HCT116 (cell line): ENCODE measurements at regions not wholly inside any gene's neighbourhood (a gene's known extent, or its start where the extent isn't known, plus 50 kb on each side); places are given as distances from the start of the nearest gene placed in this dataset.

Experiments used
- ATAC-seq: fragments of 200-7000 bp; cut with Tn5 transposase; 2 replicates; pipeline ENCODE4 v1.9.1; 2020; ENCODE audit warnings: mild to moderate bottlenecking, moderate library complexity
- BruUV-seq: library from RNA; stranded (reverse); fragments of 400-500 nt; replicated peaks from 2 replicates; lab custom pipeline; 2021; lab: Mats Ljungman, UMichigan
- CTCF ChIA-PET: fragments of 300-600 bp; sonication (Branson Sonifier 250); formaldehyde crosslinking; loops from one replicate; lab custom pipeline; 2021; ENCODE audit warnings: antibody characterized with exemption; lab: Charles Lee
- POLR2A ChIA-PET: fragments of 300-600, 350-600 bp; sonication (Branson Sonifier 250); formaldehyde crosslinking; loops from one replicate; lab custom pipeline; 2021; ENCODE audit warnings: antibody characterized with exemption; lab: Charles Lee
- RAD21 ChIA-PET, 2 experiments: fragments of 300-600 bp; sonication (Branson Sonifier 250); formaldehyde crosslinking; loops; one replicate each; lab custom pipeline; 2023; ENCODE audit warnings: low total read pairs in 2 of 2; ENCODE audit not compliant: uncharacterized antibody in 2 of 2, unreplicated experiment in 2 of 2, low non-redundant PET in 1 of 2; lab: Charles Lee
- DNase-seq: peaks from one replicate; pipeline ENCODE4 v3.0.0-alpha.2; 2010; ENCODE audit warnings: low read depth, low spot score
- H2AFZ ChIP-seq: fragments of 200-600 bp; shearing (Covaris generic), sonication (generic); 2 replicates; pipeline ENCODE4 v1.6.1; 2017; ENCODE audit warnings: low read depth, mixed run types, mixed read lengths, antibody characterized with exemption, low read length; ENCODE audit not compliant: poor library complexity, severe bottlenecking
- H3K27ac ChIP-seq: 2 replicates; pipeline ENCODE4 v1.5.1; 2012; ENCODE audit warnings: low read depth, low read length
- H3K27me3 ChIP-seq: fragments of 200-600 bp; sonication (generic); 2 replicates; pipeline ENCODE4 v1.6.1; 2016; ENCODE audit warnings: mixed run types, low read length, mixed read lengths; ENCODE audit not compliant: insufficient read depth
- H3K36me3 ChIP-seq, 2 experiments: fragments of 200-500 bp in 1 of 2; fragments of 200-600 bp in 1 of 2; sonication (Bioruptor generic) in 1 of 2; sonication (generic) in 1 of 2; 2 replicates each; pipeline versions ENCODE4 v1.5.1 to v1.6.1; 2014 to 2016; ENCODE audit warnings: low read length in 2 of 2, inconsistent platforms in 1 of 2, mixed read lengths in 1 of 2, mixed run types in 1 of 2; ENCODE audit not compliant: insufficient read depth in 2 of 2, control insufficient read depth in 1 of 2
- H3K4me1 ChIP-seq, 2 experiments: fragments of 200-600 bp in 1 of 2; sonication (generic) in 1 of 2; 2 replicates each; pipeline versions ENCODE4 v1.5.1 to v1.6.1; 2012 to 2017; ENCODE audit warnings: low read length in 2 of 2, inconsistent platforms in 1 of 2, mild to moderate bottlenecking in 1 of 2, mixed read lengths in 1 of 2, mixed run types in 1 of 2, moderate library complexity in 1 of 2; ENCODE audit not compliant: insufficient read depth in 2 of 2, control insufficient read depth in 1 of 2
- H3K4me2 ChIP-seq: fragments of 200-600 bp; sonication (generic); 2 replicates; pipeline ENCODE4 v1.6.1; 2017; ENCODE audit warnings: mixed run types, low read length, mixed read lengths
- H3K4me3 ChIP-seq, 2 experiments: fragments of 200-600 bp in 1 of 2; sonication (generic) in 1 of 2; replicated peaks in 1 of 2; 2 replicates each; pipeline ENCODE4 v1.5.1; 2011 to 2016; ENCODE audit warnings: low read length in 2 of 2, control low read depth in 1 of 2, low read depth in 1 of 2, mild to moderate bottlenecking in 1 of 2, mixed read lengths in 1 of 2, mixed run types in 1 of 2
- H3K79me2 ChIP-seq: fragments of 200-600 bp; sonication (generic); 2 replicates; pipeline ENCODE4 v1.6.1; 2017; ENCODE audit warnings: mild to moderate bottlenecking, mixed run types, low read length, moderate library complexity, mixed read lengths; ENCODE audit not compliant: insufficient read depth
- H3K9ac ChIP-seq: fragments of 200-600 bp; sonication (generic); 2 replicates; pipeline ENCODE4 v1.6.1; 2016; ENCODE audit warnings: low read length, mixed read lengths
- H3K9me2 ChIP-seq: fragments of 200-600 bp; sonication (generic), shearing (Covaris generic); 2 replicates; pipeline ENCODE4 v1.6.1; 2017; ENCODE audit warnings: mixed run types, mild to moderate bottlenecking, moderate library complexity; ENCODE audit not compliant: insufficient read depth
- H3K9me3 ChIP-seq, 2 experiments: fragments of 200-500 bp in 1 of 2; fragments of 200-600 bp in 1 of 2; sonication (Bioruptor generic) in 1 of 2; sonication (generic) in 1 of 2; 2 replicates each; pipeline ENCODE4 v1.6.1; 2014 to 2017; ENCODE audit warnings: low read length in 2 of 2, mixed read lengths in 2 of 2, inconsistent platforms in 1 of 2, low read depth in 1 of 2, mild to moderate bottlenecking in 1 of 2, mixed run types in 1 of 2, moderate library complexity in 1 of 2; ENCODE audit not compliant: control insufficient read depth in 1 of 2, insufficient read depth in 1 of 2
- H4K20me1 ChIP-seq: fragments of 200-600 bp; sonication (generic), shearing (Covaris generic); 2 replicates; pipeline ENCODE4 v1.6.1; 2017; ENCODE audit warnings: mixed run types, mild to moderate bottlenecking, moderate library complexity; ENCODE audit not compliant: insufficient read depth
- CEBPB ChIP-seq: IDR thresholded peaks from 2 replicates; pipeline ENCODE4 v1.6.1; 2012; ENCODE audit warnings: low read depth
- EGR1 ChIP-seq: IDR thresholded peaks from 2 replicates; pipeline ENCODE4 v1.6.1; 2012; ENCODE audit warnings: low read depth
- ELF1 ChIP-seq: IDR thresholded peaks from 2 replicates; pipeline ENCODE4 v1.6.1; 2012; ENCODE audit warnings: low read depth, borderline replicate concordance
- FOSL1 ChIP-seq: IDR thresholded peaks from 2 replicates; pipeline ENCODE4 v1.6.1; 2012; ENCODE audit warnings: low read depth
- POLR2A ChIP-seq: IDR thresholded peaks from 2 replicates; pipeline ENCODE4 v1.7.0; 2011; ENCODE audit warnings: borderline replicate concordance; ENCODE audit not compliant: insufficient read depth, insufficient read length; ENCODE audit errors: extremely low read depth
- RAD21 ChIP-seq: IDR thresholded peaks from 2 replicates; pipeline ENCODE4 v1.6.1; 2012; ENCODE audit warnings: low read depth, mild to moderate bottlenecking
- SRF ChIP-seq: IDR thresholded peaks from 2 replicates; pipeline ENCODE4 v1.6.1; 2012; ENCODE audit warnings: low read depth
- ZNF274 ChIP-seq: fragments of 200-500 bp; sonication (Bioruptor generic); IDR thresholded peaks from 2 replicates; pipeline ENCODE4 v1.6.1; 2014; ENCODE audit warnings: mild to moderate bottlenecking, low read depth, low read length, inconsistent platforms
- intact Hi-C: fragments of 100-400 bp; cut with micrococcal nuclease; formaldehyde crosslinking; loops from 2 replicates; pipeline ENCODE4 v1.10.0; 2022
- TF ChIP-seq, protein P1 (sequence below): IDR thresholded peaks from 2 replicates; pipeline ENCODE4 v1.6.1; 2012
- TF ChIP-seq, protein P2 (sequence below): IDR thresholded peaks from 2 replicates; pipeline ENCODE4 v1.6.1; 2012; ENCODE audit warnings: low read depth
- TF ChIP-seq, protein P3 (sequence below), 3 experiments: fragments of 200-600 bp in 1 of 3; sonication (generic) in 1 of 3; IDR thresholded peaks in 2 of 3; conservative IDR thresholded peaks in 1 of 3; 2 replicates each; pipeline ENCODE4 v1.5.1; 2012 to 2017; ENCODE audit warnings: low read depth in 2 of 3, low read length in 2 of 3, antibody characterized with exemption in 1 of 3, borderline replicate concordance in 1 of 3, control low read depth in 1 of 3, mild to moderate bottlenecking in 1 of 3, mixed read lengths in 1 of 3, mixed run types in 1 of 3, moderate library complexity in 1 of 3; ENCODE audit not compliant: insufficient read depth in 1 of 3

DNA sequence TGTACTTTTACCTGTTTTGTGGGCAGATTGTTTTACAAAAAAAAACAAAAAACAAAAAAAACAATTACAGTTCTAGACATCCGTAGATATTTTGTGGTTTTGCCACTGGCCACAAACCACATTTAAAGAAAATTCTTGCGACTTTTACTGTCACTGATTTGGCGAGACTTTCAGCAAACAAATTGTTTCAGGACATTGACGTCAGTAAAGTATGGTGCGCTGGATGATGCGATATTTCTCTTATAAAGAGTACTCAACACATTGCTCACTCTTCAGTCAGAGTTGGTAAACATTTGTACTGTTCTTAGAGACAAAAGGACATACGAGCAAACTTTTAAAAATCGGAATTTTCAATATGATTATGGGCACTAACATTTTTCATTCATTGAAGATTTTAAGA, 229.8 kb downstream of the HAO1 start:
- Histone ChIP-seq H3K79me2 (no peaks in the 10 kb centered on the region), H3K9me3 (peaks cover 0 to 5% of the 10 kb centered on the region in 2 experiments; a peak in 3 of 4 replicates), H3K4me1 (no peaks in the 10 kb centered on the region), H3K4me2 (no peak overlapping the region), H3K4me3 (no peak overlapping the region), H3K9me2 (no peaks in the 10 kb centered on the region), H3K9ac (no peak overlapping the region), H3K27me3 (no peaks in the 10 kb centered on the region), H3K36me3 (no peaks in the 10 kb centered on the region), H2AFZ (no peak overlapping the region), H4K20me1 (no peaks in the 10 kb centered on the region), H3K27ac (no peak overlapping the region)
- no TSS peak for BruUV-seq
- TF ChIP-seq EGR1 (no peak), CEBPB (no peak), FOSL1 (no peak), SRF (no peak), RAD21 (no peak)
- ChIA-PET POLR2A (no interaction called here), RAD21 (no interaction called here), CTCF (no interaction called here)
- DNase-seq (no peak), ATAC-seq (no peak)
- intact Hi-C loops = no loop called here

DNA sequence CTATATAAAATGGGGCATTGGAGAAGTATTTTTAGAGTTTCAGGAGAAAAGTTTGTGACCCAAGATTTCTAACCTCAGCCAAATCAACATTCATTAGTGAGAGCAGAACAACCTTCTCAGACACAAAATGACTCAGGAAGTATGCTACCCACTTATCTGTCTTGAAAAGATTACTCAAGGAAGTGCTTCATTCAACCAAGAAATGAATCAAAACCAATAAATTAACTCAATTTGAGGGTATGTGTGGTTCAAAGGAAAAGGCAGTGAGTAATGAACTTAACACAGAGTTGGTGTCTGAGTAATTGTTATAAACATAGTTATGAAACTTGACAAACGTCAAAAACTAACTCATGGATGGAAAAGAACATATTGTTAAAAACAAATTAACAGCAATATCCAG, 227.6 kb downstream of the HAO1 start:
- intact Hi-C loops = no loop called here
- ATAC-seq = no peak

More for the DNA sequence above, 227.6 kb downstream of the HAO1 start:
- Histone ChIP-seq H2AFZ (no peak overlapping the region), H3K4me3 (no peak overlapping the region), H3K27ac (no peak overlapping the region), H3K4me2 (no peak overlapping the region), H3K9me3 (peaks cover 3 to 5% of the 10 kb centered on the region in 2 experiments; a peak in 3 of 4 replicates), H3K79me2 (no peaks in the 10 kb centered on the region), H3K4me1 (no peaks in the 10 kb centered on the region), H3K9ac (no peak overlapping the region), H3K36me3 (no peaks in the 10 kb centered on the region), H4K20me1 (no peaks in the 10 kb centered on the region), H3K27me3 (no peaks in the 10 kb centered on the region), H3K9me2 (no peaks in the 10 kb centered on the region)
- DNase-seq = no peak
- CTCF ChIA-PET = no interaction called here
- TF ChIP-seq, protein P1, sequence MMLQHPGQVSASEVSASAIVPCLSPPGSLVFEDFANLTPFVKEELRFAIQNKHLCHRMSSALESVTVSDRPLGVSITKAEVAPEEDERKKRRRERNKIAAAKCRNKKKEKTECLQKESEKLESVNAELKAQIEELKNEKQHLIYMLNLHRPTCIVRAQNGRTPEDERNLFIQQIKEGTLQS = no peak
- TF ChIP-seq, protein P2, sequence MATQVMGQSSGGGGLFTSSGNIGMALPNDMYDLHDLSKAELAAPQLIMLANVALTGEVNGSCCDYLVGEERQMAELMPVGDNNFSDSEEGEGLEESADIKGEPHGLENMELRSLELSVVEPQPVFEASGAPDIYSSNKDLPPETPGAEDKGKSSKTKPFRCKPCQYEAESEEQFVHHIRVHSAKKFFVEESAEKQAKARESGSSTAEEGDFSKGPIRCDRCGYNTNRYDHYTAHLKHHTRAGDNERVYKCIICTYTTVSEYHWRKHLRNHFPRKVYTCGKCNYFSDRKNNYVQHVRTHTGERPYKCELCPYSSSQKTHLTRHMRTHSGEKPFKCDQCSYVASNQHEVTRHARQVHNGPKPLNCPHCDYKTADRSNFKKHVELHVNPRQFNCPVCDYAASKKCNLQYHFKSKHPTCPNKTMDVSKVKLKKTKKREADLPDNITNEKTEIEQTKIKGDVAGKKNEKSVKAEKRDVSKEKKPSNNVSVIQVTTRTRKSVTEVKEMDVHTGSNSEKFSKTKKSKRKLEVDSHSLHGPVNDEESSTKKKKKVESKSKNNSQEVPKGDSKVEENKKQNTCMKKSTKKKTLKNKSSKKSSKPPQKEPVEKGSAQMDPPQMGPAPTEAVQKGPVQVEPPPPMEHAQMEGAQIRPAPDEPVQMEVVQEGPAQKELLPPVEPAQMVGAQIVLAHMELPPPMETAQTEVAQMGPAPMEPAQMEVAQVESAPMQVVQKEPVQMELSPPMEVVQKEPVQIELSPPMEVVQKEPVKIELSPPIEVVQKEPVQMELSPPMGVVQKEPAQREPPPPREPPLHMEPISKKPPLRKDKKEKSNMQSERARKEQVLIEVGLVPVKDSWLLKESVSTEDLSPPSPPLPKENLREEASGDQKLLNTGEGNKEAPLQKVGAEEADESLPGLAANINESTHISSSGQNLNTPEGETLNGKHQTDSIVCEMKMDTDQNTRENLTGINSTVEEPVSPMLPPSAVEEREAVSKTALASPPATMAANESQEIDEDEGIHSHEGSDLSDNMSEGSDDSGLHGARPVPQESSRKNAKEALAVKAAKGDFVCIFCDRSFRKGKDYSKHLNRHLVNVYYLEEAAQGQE = no peak
- TF ChIP-seq, protein P3, sequence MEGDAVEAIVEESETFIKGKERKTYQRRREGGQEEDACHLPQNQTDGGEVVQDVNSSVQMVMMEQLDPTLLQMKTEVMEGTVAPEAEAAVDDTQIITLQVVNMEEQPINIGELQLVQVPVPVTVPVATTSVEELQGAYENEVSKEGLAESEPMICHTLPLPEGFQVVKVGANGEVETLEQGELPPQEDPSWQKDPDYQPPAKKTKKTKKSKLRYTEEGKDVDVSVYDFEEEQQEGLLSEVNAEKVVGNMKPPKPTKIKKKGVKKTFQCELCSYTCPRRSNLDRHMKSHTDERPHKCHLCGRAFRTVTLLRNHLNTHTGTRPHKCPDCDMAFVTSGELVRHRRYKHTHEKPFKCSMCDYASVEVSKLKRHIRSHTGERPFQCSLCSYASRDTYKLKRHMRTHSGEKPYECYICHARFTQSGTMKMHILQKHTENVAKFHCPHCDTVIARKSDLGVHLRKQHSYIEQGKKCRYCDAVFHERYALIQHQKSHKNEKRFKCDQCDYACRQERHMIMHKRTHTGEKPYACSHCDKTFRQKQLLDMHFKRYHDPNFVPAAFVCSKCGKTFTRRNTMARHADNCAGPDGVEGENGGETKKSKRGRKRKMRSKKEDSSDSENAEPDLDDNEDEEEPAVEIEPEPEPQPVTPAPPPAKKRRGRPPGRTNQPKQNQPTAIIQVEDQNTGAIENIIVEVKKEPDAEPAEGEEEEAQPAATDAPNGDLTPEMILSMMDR (IDR thresholded peaks at IDR 0.05 in 2 of 3, conservative IDR thresholded peaks at IDR 0.05 in 1 of 3; ENCODE audit: borderline replicate concordance in 1 of 3, insufficient read depth in 1 of 3, low read depth in 2 of 3, low read length in 2 of 3) = no peak
- TF ChIP-seq ELF1 = no peak
- TF ChIP-seq EGR1 = no peak
- no peak for TF ChIP-seq ZNF274
- TF ChIP-seq FOSL1 = no peak
- TF ChIP-seq POLR2A = no peak
- POLR2A ChIA-PET = no interaction called here
- RAD21 ChIA-PET = no interaction called here
- BruUV-seq = no TSS peak
